ENCODE measurements at regions not wholly inside any gene's neighbourhood (a gene's known extent, or its start where the extent isn't known, plus 50 kb on each side); places are given as distances from the start of the nearest gene placed in this dataset.
"Not testable (repeated sequence)": the region's sequence is repeated elsewhere in the genome, so short reads cannot be mapped to it uniquely, and the experiment has no call there.

DNA sequence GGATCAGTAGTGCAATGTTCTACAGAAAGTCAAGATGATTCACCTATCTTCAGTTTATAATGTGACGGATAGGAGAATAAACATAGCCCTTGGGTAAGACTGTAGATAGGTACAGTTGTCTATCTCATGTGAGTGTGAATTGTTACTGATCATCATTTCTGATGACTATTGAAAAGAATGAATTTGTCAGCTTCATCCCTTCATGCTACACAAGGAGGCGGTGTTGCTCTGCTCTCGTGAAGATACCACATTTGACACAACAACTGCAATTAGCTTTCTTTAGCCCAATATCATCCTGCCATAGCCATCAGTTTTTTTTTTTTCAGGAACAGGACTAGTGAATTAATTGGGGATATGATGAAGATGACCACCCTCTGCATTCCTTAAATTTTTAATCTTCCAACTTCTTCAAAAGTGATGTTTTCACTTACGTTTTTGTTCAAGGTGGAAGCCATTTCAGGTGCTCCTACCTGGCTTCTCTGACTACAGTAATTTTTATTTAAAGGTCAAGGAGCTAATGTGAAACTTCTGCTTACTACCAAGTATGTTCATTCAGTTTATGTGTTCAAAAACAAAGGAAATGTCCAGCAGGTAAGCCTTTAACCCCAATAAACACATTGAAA is 152.9 kb upstream of the MOCS2 start:
- 85% methylated on average over 4 of the region's 4 CpGs for WGBS
- Histone ChIP-seq H3K4me1 (ENCODE audit: insufficient read depth) (no peaks in the 10 kb centered on the region), H3K27ac (ENCODE audit: low read depth) (no peak overlapping the region), H3K36me3 (ENCODE audit: insufficient read depth) (no peaks in the 10 kb centered on the region), H3K4me3 (ENCODE audit: low read depth, low read length) (no peak overlapping the region)
- DNase-seq (ENCODE audit: extremely low spot score), result no peak

DNA sequence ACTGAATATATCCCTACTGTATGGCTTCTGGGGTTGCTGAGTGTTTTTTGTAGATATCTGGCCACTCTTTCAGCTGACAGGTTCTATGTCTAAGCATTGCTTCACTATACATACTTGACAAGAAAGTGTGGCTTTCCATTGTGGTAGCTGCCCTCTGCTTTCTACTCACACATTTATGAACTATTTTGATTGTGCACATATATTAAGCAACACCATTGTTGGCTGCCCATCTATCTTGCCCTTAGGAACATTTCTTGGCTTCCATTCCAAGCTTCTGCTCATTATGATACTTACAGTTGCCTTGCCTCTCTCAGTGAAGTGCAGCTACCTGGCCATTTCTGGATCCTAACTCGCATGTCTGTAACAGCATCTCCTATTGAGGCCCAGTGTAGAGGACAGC is 153.6 kb upstream of the MOCS2 start:
- Histone ChIP-seq H3K4me1 (ENCODE audit: insufficient read depth) (no peaks in the 10 kb centered on the region), H3K4me3 (ENCODE audit: low read depth, low read length) (no peak overlapping the region), H3K36me3 (ENCODE audit: insufficient read depth) (no peaks in the 10 kb centered on the region), H3K27ac (ENCODE audit: low read depth) (no peak overlapping the region)
- no peak for DNase-seq (ENCODE audit: extremely low spot score)
- 95% methylated on average over 1 of the region's 1 CpG for WGBS

DNA sequence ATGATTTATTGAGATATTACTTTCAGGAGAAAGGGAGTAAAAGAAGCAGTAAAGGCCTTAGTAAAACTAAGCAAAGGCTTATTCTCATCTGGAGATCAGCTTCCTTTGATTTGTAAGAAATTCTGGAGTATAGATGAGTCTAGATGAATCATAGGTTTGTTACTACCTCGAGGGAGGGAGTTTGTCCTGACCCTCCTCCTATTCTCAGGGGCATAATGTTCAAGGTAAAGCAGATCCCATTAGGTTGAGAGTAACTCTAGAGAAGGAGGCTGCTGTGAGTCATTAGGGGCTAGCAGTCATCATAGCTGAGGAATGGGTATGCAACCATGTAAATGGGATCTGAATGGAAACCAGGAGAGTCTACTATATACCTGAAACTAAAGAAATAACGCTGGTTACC is 155.5 kb upstream of the MOCS2 start:
- 67% methylated on average over 2 of the region's 2 CpGs for WGBS

DNA sequence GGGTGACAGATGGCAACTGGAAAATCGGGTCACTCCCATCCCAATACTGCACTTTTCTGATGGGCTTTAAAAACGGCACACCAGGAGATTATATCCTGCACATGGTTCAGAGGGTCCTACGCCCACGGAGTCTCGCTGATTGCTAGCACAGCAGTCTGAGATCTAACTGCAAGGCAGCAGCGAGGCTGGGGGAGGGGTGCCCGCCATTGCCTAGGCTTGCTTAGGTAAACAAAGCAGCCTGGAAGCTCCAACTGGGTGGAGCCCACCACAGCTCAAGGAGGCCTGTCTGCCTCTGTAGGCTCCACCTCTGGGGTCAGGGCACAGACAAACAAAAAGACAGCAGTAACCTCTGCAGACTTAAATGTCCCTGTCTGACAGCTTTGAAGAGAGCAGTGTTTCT is 158.7 kb upstream of the MOCS2 start:
- not testable (repeated sequence) for DNase-seq (ENCODE audit: extremely low spot score); H3K4me3 ChIP-seq (ENCODE audit: low read depth, low read length); H3K4me1 ChIP-seq (ENCODE audit: insufficient read depth); H3K27ac ChIP-seq (ENCODE audit: low read depth); H3K36me3 ChIP-seq (ENCODE audit: insufficient read depth)
- 86% methylated on average over 7 of the region's 7 CpGs for WGBS

More for the DNA sequence above, 155.5 kb upstream of the MOCS2 start:
- DNase-seq (ENCODE audit: extremely low spot score), result no peak
- Histone ChIP-seq H3K36me3 (ENCODE audit: insufficient read depth) (no peaks in the 10 kb centered on the region), H3K4me1 (ENCODE audit: insufficient read depth) (no peaks in the 10 kb centered on the region), H3K4me3 (ENCODE audit: low read depth, low read length) (no peak overlapping the region), H3K27ac (ENCODE audit: low read depth) (no peak overlapping the region)

DNA sequence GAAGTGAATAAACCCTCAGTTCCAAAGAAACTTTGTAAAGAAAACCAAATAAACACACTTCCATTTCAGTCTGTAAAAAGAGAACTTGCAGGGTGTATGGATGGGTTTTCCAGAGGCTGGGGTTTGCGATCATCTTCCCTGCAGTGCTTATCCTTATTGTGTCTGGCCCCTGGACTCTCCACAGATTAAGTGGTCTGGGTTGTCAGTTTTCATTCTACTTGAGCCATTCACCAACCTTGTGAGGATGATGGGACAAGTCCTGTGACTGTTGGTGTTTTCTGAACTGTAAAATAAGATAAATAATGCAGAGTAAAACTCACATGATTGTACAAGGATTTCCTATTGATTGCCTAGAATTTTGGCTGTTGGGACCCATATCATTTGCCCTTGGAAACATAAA is 166.1 kb upstream of the MOCS2 start:
- Histone ChIP-seq H3K27ac (ENCODE audit: low read depth) (no peak overlapping the region), H3K36me3 (ENCODE audit: insufficient read depth) (no peaks in the 10 kb centered on the region), H3K4me3 (ENCODE audit: low read depth, low read length) (no peak overlapping the region), H3K4me1 (ENCODE audit: insufficient read depth) (no peaks in the 10 kb centered on the region)
- DNase-seq (ENCODE audit: extremely low spot score), result no peak
- WGBS, result 82% methylated on average over 1 of the region's 1 CpG

DNA sequence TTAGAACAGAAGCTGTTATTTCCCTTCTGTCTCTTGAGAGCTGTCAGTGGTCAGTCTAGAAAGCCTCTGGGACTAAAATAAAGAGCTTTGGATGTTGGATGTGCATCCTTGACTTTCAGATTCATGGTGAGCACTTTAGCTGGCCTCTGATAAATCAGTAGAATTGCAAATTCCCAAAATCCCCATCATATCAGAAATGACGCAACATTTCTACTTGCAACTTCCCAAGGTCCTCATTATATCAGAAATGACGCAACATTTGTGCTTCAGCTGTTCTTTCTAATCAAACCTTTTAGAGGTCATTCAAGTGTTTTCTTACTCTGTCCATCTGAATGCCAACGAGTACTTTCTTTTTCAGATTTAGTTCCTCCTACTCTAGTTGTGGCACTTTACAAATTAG is 167.3 kb upstream of the MOCS2 start:
- Histone ChIP-seq H3K4me3 (ENCODE audit: low read depth, low read length) (no peak overlapping the region), H3K27ac (ENCODE audit: low read depth) (no peak overlapping the region), H3K4me1 (ENCODE audit: insufficient read depth) (no peaks in the 10 kb centered on the region), H3K36me3 (ENCODE audit: insufficient read depth) (no peaks in the 10 kb centered on the region)
- no peak for DNase-seq (ENCODE audit: extremely low spot score)
- 80% methylated on average over 3 of the region's 3 CpGs for WGBS

DNA sequence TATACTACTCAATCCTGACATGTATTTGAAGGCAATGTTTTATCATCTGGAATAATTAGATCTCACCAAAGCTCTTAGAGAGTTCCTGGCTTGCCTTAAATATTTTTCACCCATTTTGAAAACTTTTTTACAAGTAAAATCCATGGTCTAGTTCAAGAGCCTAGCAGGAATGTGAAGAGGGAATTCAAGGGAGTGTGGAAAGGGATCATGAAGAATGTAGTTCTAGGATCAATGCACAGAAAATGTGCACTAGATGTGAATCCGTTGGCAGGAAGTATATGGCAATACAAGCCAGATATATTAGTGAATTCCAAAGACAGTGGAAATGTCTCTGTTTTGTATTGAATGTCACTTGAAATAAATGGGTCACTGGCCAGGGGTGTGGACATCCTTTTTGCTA is 167.9 kb upstream of the MOCS2 start:
- no peaks in the 10 kb centered on the region for H3K36me3 ChIP-seq (ENCODE audit: insufficient read depth)
- H3K4me1 ChIP-seq (ENCODE audit: insufficient read depth), result no peaks in the 10 kb centered on the region
- 60% methylated on average over 1 of the region's 1 CpG for WGBS
- no peak overlapping the region for H3K27ac ChIP-seq (ENCODE audit: low read depth)
- no peak overlapping the region for H3K4me3 ChIP-seq (ENCODE audit: low read depth, low read length)
- no peak for DNase-seq (ENCODE audit: extremely low spot score)

DNA sequence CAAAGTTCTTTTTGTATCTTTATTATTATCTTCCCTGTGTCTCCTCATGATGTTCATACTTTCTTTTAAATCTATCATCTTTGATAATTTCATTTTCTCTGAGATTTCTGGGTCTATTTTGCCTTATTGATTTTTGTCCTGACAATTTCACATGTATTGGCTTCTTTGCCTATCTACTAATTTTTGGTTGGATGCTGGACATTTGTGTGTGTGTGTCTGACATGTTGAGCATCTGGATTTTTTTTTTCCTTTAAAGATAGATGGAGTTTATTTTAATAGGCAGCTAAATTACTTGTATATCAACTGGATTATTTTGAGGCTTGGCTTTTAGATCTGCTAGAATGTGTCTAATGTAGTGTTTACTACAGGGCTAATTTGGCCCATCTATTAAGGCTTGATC is 178.0 kb upstream of the MOCS2 start:
- H3K4me1 ChIP-seq (ENCODE audit: insufficient read depth), result no peaks in the 10 kb centered on the region
- H3K27ac ChIP-seq (ENCODE audit: low read depth), result no peak overlapping the region
- no peak overlapping the region for H3K4me3 ChIP-seq (ENCODE audit: low read depth, low read length)
- no peaks in the 10 kb centered on the region for H3K36me3 ChIP-seq (ENCODE audit: insufficient read depth)
- no peak for DNase-seq (ENCODE audit: extremely low spot score)

DNA sequence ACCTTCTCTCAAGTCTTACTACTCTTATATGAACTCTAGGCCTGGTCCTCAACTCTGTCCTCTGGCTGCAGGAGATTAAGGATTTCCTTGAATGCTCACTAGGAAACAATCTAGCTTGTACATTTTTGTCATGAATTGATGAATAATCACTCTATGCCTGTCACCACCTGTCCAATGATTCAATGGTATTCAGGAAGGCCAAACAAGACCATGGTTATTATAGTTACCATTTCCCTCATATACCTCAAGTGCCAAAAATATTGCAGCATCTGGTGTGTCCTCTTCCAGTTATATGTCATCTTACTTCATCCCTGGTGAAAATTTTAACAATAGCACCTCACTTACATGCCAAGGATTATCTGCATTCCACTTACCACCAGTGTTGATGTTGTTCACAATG is 179.0 kb upstream of the MOCS2 start:
- H3K4me3 ChIP-seq (ENCODE audit: low read depth, low read length), result no peak overlapping the region
- no peaks in the 10 kb centered on the region for H3K36me3 ChIP-seq (ENCODE audit: insufficient read depth)
- DNase-seq (ENCODE audit: extremely low spot score), result no peak
- no peaks in the 10 kb centered on the region for H3K4me1 ChIP-seq (ENCODE audit: insufficient read depth)
- H3K27ac ChIP-seq (ENCODE audit: low read depth), result no peak overlapping the region

DNA sequence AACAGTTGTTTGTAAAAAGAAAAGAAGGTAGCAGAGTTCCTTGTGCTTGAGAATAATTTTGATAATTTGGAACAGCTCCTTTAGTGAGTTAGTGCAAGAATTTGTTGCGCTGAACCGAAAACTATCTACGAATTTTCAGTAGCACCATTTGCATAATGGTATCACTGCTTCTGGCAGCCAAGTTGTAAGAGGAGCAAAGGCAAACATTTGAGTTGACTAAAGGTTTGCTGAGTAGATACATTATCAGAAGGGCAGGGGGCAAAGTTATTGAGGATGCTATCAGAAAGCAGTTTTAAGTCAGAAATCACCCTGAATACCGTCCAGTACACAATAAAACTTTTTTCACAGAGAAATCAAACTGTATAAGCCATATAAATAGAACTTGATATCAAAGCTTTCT is 181.5 kb upstream of the MOCS2 start:
- no peaks in the 10 kb centered on the region for H3K36me3 ChIP-seq (ENCODE audit: insufficient read depth)
- DNase-seq (ENCODE audit: extremely low spot score), result no peak
- no peak overlapping the region for H3K27ac ChIP-seq (ENCODE audit: low read depth)
- H3K4me1 ChIP-seq (ENCODE audit: insufficient read depth), result no peaks in the 10 kb centered on the region
- WGBS, result 82% methylated on average over 4 of the region's 4 CpGs
- H3K4me3 ChIP-seq (ENCODE audit: low read depth, low read length), result no peak overlapping the region

DNA sequence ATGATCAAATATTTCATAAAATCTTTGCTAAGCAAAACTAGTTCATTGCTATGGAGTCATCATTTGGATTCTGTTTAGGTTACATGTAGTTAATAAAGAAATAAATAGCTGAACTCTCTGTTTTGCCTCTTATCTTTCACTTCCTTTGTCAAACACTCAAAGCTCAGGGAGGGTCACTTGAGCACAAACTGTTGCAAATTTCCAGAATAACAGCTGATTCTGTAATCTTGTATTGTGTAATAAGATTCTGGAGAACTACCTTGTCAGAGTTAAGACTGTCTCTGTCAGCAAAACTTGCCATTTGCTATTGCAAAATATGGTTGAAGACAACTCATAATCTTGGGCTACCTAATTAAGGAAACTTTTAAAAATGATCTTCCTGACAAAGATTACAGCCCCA is 182.0 kb upstream of the MOCS2 start:
- Histone ChIP-seq H3K36me3 (ENCODE audit: insufficient read depth) (no peaks in the 10 kb centered on the region), H3K4me3 (ENCODE audit: low read depth, low read length) (no peak overlapping the region), H3K4me1 (ENCODE audit: insufficient read depth) (no peaks in the 10 kb centered on the region), H3K27ac (ENCODE audit: low read depth) (no peak overlapping the region)
- DNase-seq (ENCODE audit: extremely low spot score), result no peak

DNA sequence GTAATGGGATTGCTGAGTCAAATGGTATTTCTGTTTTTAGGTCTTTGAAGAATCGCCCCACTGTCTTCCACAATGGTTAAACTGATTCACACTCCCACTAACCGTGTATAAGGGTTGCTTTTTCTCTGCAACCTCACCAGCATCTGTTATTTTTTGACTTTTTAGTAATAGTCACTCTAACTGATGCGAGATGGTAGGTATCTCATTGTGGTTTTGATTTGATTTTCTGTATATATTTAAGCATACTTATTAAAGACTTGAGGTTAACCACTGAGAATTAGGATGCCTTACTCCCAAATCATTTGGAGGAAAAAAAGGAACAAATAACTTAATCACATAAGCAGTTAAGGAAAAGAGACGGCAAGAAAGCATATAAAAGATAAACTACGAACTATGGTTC is 181.6 kb upstream of the FST start:
- H3K36me3 ChIP-seq (ENCODE audit: insufficient read depth), result no peaks in the 10 kb centered on the region
- no peak overlapping the region for H3K27ac ChIP-seq (ENCODE audit: low read depth)
- WGBS, result 70% methylated on average over 5 of the region's 5 CpGs
- DNase-seq (ENCODE audit: extremely low spot score), result no peak
- H3K4me3 ChIP-seq (ENCODE audit: low read depth, low read length), result no peak overlapping the region
- no peaks in the 10 kb centered on the region for H3K4me1 ChIP-seq (ENCODE audit: insufficient read depth)

DNA sequence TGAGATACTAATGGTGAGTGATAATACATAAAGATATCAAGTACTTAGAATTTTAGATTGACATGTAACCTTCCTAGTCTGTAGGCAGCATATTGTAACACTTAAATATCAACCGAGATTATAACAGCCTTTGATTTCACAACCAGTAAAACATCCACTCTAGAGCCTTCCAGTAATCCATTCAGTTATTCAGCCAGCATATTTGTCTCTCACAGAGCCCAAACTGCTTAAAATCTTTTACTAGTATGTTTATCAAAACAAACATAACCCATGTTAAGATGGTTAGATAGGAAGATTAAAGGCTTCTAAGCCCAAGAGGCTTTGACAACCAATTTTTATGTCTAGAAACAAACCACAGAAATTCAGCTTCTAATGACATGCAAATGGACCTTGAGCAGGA is 177.9 kb upstream of the FST start:
- H3K4me1 ChIP-seq (ENCODE audit: insufficient read depth), result no peaks in the 10 kb centered on the region
- H3K27ac ChIP-seq (ENCODE audit: low read depth), result no peak overlapping the region
- no peak for DNase-seq (ENCODE audit: extremely low spot score)
- H3K36me3 ChIP-seq (ENCODE audit: insufficient read depth), result no peaks in the 10 kb centered on the region
- WGBS, result 27% methylated on average over 1 of the region's 1 CpG
- no peak overlapping the region for H3K4me3 ChIP-seq (ENCODE audit: low read depth, low read length)

DNA sequence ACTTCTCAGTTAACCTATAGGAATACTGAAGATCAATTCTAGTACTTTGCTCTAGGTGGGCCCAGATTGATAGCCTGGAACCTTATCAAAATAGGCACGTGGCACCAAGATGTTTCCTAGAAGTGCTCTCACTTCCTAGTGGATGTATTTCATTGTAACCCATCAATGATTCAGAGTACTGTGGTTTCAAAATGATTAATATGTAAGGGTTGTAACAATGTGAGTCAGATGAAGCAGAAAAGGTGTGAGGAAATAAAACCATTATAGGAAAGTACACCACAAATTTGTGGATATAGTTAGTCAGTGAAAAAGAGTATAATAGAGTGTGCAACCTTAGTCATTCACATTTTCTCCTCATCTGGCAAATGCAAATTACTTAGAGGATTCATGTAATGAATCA is 177.3 kb upstream of the FST start:
- H3K36me3 ChIP-seq (ENCODE audit: insufficient read depth), result no peaks in the 10 kb centered on the region
- H3K4me1 ChIP-seq (ENCODE audit: insufficient read depth), result no peaks in the 10 kb centered on the region
- no peak overlapping the region for H3K4me3 ChIP-seq (ENCODE audit: low read depth, low read length)
- WGBS, result 42% methylated on average over 1 of the region's 1 CpG
- DNase-seq (ENCODE audit: extremely low spot score), result no peak
- no peak overlapping the region for H3K27ac ChIP-seq (ENCODE audit: low read depth)

DNA sequence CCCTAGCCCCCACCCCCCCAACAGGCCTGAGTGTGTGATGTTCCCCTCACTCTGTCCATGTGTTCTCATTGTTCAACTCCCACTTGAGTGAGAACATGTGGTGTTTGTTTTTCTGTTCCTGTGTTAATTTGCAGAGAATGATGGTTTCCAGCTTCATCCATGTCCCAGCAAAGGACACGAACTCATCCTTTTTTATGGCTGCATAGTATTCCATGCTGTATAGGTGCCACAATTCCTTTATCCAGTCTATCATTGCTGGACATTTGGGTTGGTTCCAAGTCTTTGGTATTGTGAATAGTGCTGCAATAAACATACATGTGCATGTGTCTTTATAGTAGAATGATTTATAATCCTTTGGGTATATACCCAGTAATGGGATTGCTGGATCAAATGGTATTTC is 175.1 kb upstream of the FST start:
- H3K4me3 ChIP-seq (ENCODE audit: low read depth, low read length); H3K27ac ChIP-seq (ENCODE audit: low read depth); H3K4me1 ChIP-seq (ENCODE audit: insufficient read depth); H3K36me3 ChIP-seq (ENCODE audit: insufficient read depth); DNase-seq (ENCODE audit: extremely low spot score): not testable (repeated sequence)
- 83% methylated on average over 1 of the region's 1 CpG for WGBS

Data from urinary bladder (tissue), 3 donors.